ENCODE measurements at regions not wholly inside any gene's neighbourhood (a gene's known extent, or its start where the extent isn't known, plus 50 kb on each side); places are given as distances from the start of the nearest gene placed in this dataset.

DNA sequence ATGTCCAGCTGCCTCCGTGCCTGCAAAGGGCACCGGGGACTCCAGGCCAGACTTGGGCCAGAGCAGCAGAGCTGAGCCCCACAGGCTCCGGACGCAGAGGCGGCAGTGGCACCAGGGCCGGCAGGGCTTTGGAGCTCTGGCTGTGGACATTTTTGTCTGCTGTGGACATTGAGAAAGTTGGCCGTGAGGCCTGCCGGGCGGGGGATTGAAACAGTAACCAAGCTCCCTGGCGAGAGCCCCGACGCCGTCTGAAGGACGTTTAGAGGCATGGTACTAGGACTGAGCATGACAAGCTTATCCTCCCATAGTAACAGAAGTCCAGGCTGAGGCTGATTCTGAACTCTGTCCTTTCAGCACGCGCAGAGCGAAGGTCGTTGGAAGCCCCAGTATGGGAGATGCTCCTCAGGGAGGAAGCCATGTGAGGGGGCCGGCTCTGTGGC lies 323.8 kb downstream of the AMY1C start:
- Mint-ChIP-seq H3K36me3 (ENCODE audit: low read depth, unreplicated experiment) (no peaks in the 10 kb centered on the region), H3K4me3 (ENCODE audit: unreplicated experiment) (no peak overlapping the region), H3K9me3 (ENCODE audit: unreplicated experiment) (no peaks in the 10 kb centered on the region), H3K27ac (ENCODE audit: unreplicated experiment) (no peak overlapping the region), H3K4me1 (ENCODE audit: unreplicated experiment) (no peaks in the 10 kb centered on the region), H3K27me3 (ENCODE audit: unreplicated experiment) (no peaks in the 10 kb centered on the region)
- TF ChIP-seq, protein P1, sequence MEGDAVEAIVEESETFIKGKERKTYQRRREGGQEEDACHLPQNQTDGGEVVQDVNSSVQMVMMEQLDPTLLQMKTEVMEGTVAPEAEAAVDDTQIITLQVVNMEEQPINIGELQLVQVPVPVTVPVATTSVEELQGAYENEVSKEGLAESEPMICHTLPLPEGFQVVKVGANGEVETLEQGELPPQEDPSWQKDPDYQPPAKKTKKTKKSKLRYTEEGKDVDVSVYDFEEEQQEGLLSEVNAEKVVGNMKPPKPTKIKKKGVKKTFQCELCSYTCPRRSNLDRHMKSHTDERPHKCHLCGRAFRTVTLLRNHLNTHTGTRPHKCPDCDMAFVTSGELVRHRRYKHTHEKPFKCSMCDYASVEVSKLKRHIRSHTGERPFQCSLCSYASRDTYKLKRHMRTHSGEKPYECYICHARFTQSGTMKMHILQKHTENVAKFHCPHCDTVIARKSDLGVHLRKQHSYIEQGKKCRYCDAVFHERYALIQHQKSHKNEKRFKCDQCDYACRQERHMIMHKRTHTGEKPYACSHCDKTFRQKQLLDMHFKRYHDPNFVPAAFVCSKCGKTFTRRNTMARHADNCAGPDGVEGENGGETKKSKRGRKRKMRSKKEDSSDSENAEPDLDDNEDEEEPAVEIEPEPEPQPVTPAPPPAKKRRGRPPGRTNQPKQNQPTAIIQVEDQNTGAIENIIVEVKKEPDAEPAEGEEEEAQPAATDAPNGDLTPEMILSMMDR (IDR thresholded peaks at IDR 0.05; ENCODE audit: unreplicated experiment), result no peak
- DNase-seq (ENCODE audit: low spot score), result no peak

DNA sequence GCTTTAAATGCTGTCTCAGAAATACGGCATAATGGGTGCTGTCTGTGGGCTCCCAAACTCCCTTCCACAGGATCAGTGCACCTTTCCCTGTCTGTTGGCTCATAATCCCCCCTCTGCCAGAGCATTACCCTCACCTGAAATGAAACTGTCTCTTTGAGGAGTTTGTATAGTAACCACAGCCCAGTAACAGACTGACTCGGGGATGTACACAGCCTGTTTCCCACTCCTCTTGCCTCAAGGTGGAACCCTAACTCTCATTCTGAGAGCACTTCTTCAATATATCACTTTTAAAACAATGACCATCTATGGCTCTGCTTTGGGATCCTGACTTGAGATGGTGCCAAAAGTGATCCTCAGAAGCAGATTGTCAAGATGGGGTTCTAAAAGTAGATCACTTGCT lies 332.5 kb downstream of the AMY1C start:
- Mint-ChIP-seq H3K4me3 (ENCODE audit: unreplicated experiment) (no peak overlapping the region), H3K27ac (ENCODE audit: unreplicated experiment) (no peak overlapping the region), H3K36me3 (ENCODE audit: low read depth, unreplicated experiment) (no peaks in the 10 kb centered on the region), H3K9me3 (ENCODE audit: unreplicated experiment) (no peaks in the 10 kb centered on the region), H3K4me1 (ENCODE audit: unreplicated experiment) (no peaks in the 10 kb centered on the region), H3K27me3 (ENCODE audit: unreplicated experiment) (no peaks in the 10 kb centered on the region)
- TF ChIP-seq, protein P1 (IDR thresholded peaks at IDR 0.05; ENCODE audit: unreplicated experiment), result no peak
- DNase-seq (ENCODE audit: low spot score), result no peak

DNA sequence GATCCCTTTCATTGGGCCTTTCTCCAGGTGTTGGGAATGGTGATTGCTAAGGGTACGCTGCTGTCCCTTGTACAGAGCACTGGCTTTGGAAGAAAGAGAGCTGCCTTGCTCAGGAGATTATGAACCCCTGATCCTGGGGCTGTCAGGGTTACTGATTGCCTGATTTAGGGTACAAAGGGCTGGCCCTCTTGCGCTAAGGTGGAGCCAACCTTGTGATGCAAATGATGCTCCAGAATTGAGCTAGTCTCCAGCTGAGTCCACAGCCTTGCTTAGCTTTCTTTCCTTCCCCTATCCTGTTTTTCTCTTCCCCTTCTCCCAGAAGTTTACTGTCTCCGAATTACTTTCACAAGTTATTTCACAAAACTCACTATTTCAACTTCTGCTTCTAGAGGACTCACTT lies 334.7 kb downstream of the AMY1C start:
- TF ChIP-seq, protein P1 (IDR thresholded peaks at IDR 0.05; ENCODE audit: unreplicated experiment), result no peak
- H3K27me3 Mint-ChIP-seq (ENCODE audit: unreplicated experiment), result no peaks in the 10 kb centered on the region
- no peak overlapping the region for H3K4me3 Mint-ChIP-seq (ENCODE audit: unreplicated experiment)
- no peaks in the 10 kb centered on the region for H3K9me3 Mint-ChIP-seq (ENCODE audit: unreplicated experiment)
- H3K36me3 Mint-ChIP-seq (ENCODE audit: low read depth, unreplicated experiment), result no peaks in the 10 kb centered on the region
- H3K4me1 Mint-ChIP-seq (ENCODE audit: unreplicated experiment), result no peaks in the 10 kb centered on the region
- no peak overlapping the region for H3K27ac Mint-ChIP-seq (ENCODE audit: unreplicated experiment)
- no peak for DNase-seq (ENCODE audit: low spot score)

DNA sequence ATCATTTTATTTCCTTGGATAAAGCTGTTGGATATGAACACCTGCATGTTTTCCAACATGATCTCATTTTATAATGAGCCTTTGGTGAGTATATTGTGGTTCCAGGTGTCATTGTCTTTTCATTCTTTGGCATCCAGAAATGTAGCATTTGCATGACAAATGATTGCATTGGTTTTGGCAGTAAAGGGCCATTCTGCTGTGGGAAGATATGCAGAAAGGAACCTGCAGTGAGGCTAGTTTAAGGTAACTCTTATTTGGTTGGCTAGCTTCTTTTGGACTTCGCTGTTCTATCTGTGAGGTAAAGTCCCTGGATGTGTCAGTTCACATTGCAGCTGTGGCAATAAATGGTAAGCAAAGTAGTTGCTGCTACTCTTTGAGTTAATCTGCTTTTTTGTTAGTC lies 343.0 kb downstream of the AMY1C start:
- no peak for DNase-seq (ENCODE audit: low spot score)
- Mint-ChIP-seq H3K9me3 (ENCODE audit: unreplicated experiment) (no peaks in the 10 kb centered on the region), H3K36me3 (ENCODE audit: low read depth, unreplicated experiment) (no peaks in the 10 kb centered on the region), H3K4me3 (ENCODE audit: unreplicated experiment) (no peak overlapping the region), H3K27ac (ENCODE audit: unreplicated experiment) (no peak overlapping the region), H3K27me3 (ENCODE audit: unreplicated experiment) (no peaks in the 10 kb centered on the region), H3K4me1 (ENCODE audit: unreplicated experiment) (no peaks in the 10 kb centered on the region)
- TF ChIP-seq, protein P1 (IDR thresholded peaks at IDR 0.05; ENCODE audit: unreplicated experiment), result no peak

DNA sequence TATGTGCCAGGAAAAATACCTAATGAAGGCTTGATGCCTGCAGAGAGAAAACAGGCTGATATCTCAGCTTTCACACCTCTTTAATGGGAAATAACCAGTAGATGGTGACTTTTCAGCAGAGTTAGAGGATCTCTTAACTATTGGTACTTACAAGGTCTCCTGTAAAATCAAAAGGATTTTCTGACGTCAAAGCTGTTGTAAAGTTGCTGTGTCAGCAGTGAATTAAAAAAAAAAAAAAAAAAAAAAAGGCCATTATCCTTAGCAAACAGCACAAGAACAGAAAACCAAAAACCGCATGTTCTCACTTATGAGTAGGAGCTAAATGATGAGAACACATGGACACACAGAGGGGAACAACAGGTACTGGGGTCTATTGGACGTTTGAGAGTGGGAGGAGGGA lies 349.1 kb downstream of the AMY1C start:
- DNase-seq (ENCODE audit: low spot score), result no peak
- H3K4me3 Mint-ChIP-seq (ENCODE audit: unreplicated experiment), result no peak overlapping the region

More for the DNA sequence above, 349.1 kb downstream of the AMY1C start:
- TF ChIP-seq, protein P1 (IDR thresholded peaks at IDR 0.05; ENCODE audit: unreplicated experiment), result no peak
- H3K4me1 Mint-ChIP-seq (ENCODE audit: unreplicated experiment), result no peaks in the 10 kb centered on the region
- H3K27ac Mint-ChIP-seq (ENCODE audit: unreplicated experiment), result no peak overlapping the region
- no peaks in the 10 kb centered on the region for H3K36me3 Mint-ChIP-seq (ENCODE audit: low read depth, unreplicated experiment)
- H3K9me3 Mint-ChIP-seq (ENCODE audit: unreplicated experiment), result no peaks in the 10 kb centered on the region
- H3K27me3 Mint-ChIP-seq (ENCODE audit: unreplicated experiment), result no peaks in the 10 kb centered on the region
